NCI-H774 (cell line): ENCODE measurements at regions not wholly inside any gene's neighbourhood (a gene's known extent, or its start where the extent isn't known, plus 50 kb on each side); places are given as distances from the start of the nearest gene placed in this dataset.

Experiments used
- DNase-seq: peaks from one replicate; lab custom pipeline; 2025; lab: John Stamatoyannopoulos, UW

- no peak for DNase-seq
Measured at GRCh38 chr4:128386761-128387599, 99.4 kb upstream of the PGRMC2 start.

GRCh38 chr4:128385683-128386304 lies 98.2 kb upstream of the PGRMC2 start:
- DNase-seq, result no peak

GRCh38 chr4:128384765-128385598 lies 97.4 kb upstream of the PGRMC2 start:
- no peak for DNase-seq

- DNase-seq, result no peak
Measured at GRCh38 chr4:128384091-128384520, 96.5 kb upstream of the PGRMC2 start.

DNA sequence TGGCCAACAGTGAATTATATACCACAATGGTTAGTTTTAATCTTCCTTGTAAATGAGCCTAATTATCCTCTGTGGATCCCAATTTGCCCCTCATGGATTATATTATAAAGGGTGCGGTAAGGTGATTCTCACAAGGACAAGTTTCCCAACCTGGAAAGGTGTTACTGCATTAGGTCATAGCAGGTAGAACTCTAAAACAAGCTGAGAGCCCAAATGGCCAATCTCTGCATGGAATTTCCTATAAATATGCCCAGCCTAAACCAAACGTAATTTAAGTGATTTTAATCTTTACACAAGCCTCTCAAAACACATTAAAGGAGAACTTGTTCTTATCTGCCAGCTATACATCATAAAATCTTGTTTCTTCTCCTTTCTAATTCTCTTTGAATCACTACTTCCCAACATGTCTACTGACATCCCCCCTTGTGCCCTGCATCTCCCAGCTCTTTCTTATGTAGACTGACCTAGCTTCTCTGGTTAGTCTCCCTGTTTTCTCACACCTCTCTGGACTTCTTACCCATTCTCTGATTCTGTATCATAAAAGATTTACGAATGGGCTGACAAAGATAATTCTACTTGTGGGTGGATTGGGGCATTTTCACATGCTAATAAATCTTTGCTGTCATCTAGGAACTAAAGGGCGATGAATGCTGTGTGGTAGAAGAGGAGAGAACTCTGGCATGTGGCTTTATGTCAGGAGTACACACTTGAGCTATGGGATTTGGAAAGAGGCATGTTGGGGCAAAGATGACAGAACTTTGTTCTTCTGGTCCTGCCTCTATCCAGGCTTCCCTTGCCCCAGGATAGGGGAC lies 94.3 kb upstream of the PGRMC2 start:
- DNase-seq, result no peak

GRCh38 chr4:128380306-128380705 lies 92.7 kb upstream of the PGRMC2 start:
- DNase-seq, result no peak

GRCh38 chr4:128379860-128380259 lies 92.2 kb upstream of the PGRMC2 start:
- no peak for DNase-seq

GRCh38 chr4:128378668-128379067 lies 91.1 kb upstream of the PGRMC2 start:
- no peak for DNase-seq

GRCh38 chr4:128376958-128377357 lies 89.3 kb upstream of the PGRMC2 start:
- no peak for DNase-seq

DNA sequence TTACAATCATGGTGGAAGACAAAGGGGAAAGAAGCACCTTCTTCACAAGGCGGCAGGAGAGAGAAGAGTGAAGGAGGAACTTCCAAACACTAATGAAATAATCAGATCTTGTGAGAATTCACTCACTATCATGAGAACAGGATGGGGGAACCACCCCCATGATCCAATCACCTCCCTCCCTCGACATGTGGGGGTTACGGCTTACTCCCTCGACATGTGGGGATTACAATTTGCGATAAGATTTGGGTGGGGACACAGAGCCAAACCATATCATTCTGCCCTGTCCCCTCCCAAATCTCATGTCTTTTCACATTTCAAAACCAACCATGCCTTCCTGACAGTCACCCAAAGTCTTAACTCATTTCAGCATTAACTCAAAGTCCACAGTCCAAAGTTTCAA lies 88.7 kb upstream of the PGRMC2 start:
- DNase-seq, result no peak

- no peak for DNase-seq
Measured at GRCh38 chr4:128373628-128374027, 86.0 kb upstream of the PGRMC2 start.

- no peak for DNase-seq
Measured at GRCh38 chr4:128371876-128372275, 84.3 kb upstream of the PGRMC2 start.

- DNase-seq, result no peak
Measured at GRCh38 chr4:128371001-128371777, 83.6 kb upstream of the PGRMC2 start.

GRCh38 chr4:128366212-128366611 lies 78.6 kb upstream of the PGRMC2 start:
- DNase-seq, result no peak

GRCh38 chr4:128364565-128364964 lies 77.0 kb upstream of the PGRMC2 start:
- no peak for DNase-seq

- no peak for DNase-seq
Measured at GRCh38 chr4:128363966-128364365, 76.4 kb upstream of the PGRMC2 start.

DNA sequence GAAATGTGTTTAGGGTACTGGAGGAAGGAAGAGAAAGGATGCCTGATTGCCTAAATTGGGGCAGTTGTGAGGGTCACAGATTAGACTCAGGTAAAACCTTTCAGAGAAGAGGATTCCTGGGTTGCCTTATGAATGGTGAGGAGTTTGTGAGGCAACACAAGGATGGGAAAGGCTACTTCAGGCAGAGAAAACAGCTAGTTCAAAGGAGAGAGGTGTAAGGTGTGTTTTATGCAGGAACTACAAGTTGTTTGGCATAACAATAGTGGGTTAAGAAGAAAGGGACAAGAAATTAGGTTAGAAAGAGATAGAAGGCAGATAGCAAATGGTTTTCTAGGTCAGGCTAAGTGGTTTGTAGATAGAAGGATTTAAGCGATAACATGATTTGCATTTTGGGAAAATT lies 75.1 kb upstream of the PGRMC2 start:
- DNase-seq, result no peak

DNA sequence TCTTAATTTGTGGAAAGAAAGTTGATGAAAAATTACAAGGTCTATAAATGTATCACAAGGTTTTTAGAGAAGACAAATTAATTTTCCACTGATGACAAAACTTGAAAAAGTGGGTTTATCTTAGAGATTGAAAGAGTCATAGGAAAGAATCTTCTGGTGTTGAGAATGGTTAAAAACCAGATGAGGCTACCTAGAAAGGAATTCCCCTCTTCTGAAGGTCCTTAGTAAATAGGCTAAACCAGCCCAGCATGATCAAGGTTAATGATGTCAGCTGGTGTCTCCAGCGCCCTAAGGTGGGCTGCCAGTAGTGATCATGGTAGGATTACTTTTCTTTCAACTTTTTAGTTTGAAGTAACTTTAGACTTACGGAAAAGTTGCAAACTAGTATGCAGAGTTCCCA lies 71.8 kb upstream of the PGRMC2 start:
- no peak for DNase-seq

GRCh38 chr4:128358913-128359279 lies 71.3 kb upstream of the PGRMC2 start:
- no peak for DNase-seq

DNA sequence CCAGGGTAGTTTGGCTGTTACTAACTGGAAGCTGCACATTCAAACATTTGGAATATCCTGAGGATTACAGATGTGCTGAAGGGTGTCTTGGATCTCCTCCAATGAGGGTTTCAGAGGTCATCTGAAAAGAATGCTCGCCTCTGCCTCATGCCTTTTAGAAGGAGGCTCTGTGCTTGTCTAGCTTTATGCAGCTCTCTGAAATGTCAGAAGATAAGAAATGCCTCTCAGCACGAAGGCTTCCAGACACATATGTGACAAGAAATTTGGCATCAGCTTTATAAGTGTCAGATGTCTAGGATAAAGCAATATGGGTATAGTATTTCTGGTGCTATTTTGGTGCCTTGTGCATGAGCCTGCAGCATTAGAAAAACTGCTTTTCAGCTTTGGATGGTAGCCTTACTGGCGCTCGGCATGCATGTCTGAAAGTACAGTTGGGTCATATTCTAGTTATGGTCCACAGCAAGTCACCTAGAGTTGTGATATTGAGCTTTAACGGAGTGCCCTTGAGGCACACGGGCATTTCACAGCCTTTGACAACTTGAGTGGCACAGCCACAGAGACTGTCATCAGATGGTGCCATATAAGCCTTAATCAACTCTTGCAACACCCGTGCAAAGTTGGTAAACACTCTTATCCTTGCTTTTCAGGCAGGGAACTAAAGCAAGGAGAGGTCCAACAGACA lies 70.8 kb upstream of the PGRMC2 start:
- DNase-seq, result no peak

- DNase-seq, result no peak
Measured at GRCh38 chr4:128357286-128357685, 69.7 kb upstream of the PGRMC2 start.
